ENCODE measurements at regions not wholly inside any gene's neighbourhood (a gene's known extent, or its start where the extent isn't known, plus 50 kb on each side); places are given as distances from the start of the nearest gene placed in this dataset.

- intact Hi-C loops (cut with DNase I; ENCODE audit: low total_unique reads), result no loop called here
- Histone ChIP-seq H3K9me3 (peaks cover 0 to 20% (median 4%) of the 10 kb centered on the region in 4 donors), H3K4me1 (no peaks in the 10 kb centered on the region), H3K27me3 (peaks cover 0 to 6% (median 0%) of the 10 kb centered on the region in 3 donors), H3K27ac (no peak overlapping the region), H3K4me3 (no peak overlapping the region), H3K36me3 (no peaks in the 10 kb centered on the region)
- TF ChIP-seq EP300 (IDR thresholded peaks at IDR 0.05), result no peak
- TF ChIP-seq POLR2A (IDR thresholded peaks at IDR 0.05), result no peak
- TF ChIP-seq POLR2AphosphoS5 (IDR thresholded peaks at IDR 0.05), result no peak
- TF ChIP-seq, protein P1, sequence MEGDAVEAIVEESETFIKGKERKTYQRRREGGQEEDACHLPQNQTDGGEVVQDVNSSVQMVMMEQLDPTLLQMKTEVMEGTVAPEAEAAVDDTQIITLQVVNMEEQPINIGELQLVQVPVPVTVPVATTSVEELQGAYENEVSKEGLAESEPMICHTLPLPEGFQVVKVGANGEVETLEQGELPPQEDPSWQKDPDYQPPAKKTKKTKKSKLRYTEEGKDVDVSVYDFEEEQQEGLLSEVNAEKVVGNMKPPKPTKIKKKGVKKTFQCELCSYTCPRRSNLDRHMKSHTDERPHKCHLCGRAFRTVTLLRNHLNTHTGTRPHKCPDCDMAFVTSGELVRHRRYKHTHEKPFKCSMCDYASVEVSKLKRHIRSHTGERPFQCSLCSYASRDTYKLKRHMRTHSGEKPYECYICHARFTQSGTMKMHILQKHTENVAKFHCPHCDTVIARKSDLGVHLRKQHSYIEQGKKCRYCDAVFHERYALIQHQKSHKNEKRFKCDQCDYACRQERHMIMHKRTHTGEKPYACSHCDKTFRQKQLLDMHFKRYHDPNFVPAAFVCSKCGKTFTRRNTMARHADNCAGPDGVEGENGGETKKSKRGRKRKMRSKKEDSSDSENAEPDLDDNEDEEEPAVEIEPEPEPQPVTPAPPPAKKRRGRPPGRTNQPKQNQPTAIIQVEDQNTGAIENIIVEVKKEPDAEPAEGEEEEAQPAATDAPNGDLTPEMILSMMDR (IDR thresholded peaks at IDR 0.05), result no peak
- WGBS, 5 donors, result 73 to 81% (median 74%) methylated on average over 2 of the region's 2 CpGs
- DNase-seq, result no peak
Measured at GRCh38 chr5:3784854-3785253, 189.2 kb downstream of the IRX1 start.

DNA sequence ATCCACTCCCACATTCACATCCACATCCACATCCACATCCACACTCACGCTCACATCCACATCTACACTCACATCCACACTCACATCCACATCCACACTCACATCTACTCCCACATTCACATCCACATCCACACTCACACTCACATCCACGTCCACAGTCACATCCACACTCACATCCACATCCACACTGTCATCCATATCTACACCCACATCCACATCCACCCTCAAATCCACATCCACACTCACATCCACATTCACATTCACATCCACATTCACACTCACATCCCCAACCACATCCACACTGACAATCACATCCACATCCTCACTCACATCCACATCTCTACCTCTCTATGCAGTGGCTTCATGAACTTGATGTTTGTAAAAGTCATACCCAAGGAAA is 190.5 kb downstream of the IRX1 start:
- 78 to 93% (median 82%) methylated on average over 2 of the region's 2 CpGs for WGBS, 5 donors
- Histone ChIP-seq H3K36me3 (no peaks in the 10 kb centered on the region), H3K4me1 (no peaks in the 10 kb centered on the region), H3K4me3 (no peak overlapping the region), H3K9me3 (peaks cover 0 to 13% (median 4%) of the 10 kb centered on the region in 4 donors), H3K27ac (no peak overlapping the region), H3K27me3 (peaks cover 0 to 10% (median 0%) of the 10 kb centered on the region in 3 donors)
- DNase-seq, result no peak
- intact Hi-C loops (cut with DNase I; ENCODE audit: low total_unique reads), result no loop called here
- TF ChIP-seq, protein P1 (IDR thresholded peaks at IDR 0.05), result no peak
- TF ChIP-seq POLR2AphosphoS5 (IDR thresholded peaks at IDR 0.05) (no peak), EP300 (IDR thresholded peaks at IDR 0.05) (no peak), POLR2A (IDR thresholded peaks at IDR 0.05) (no peak)

DNA sequence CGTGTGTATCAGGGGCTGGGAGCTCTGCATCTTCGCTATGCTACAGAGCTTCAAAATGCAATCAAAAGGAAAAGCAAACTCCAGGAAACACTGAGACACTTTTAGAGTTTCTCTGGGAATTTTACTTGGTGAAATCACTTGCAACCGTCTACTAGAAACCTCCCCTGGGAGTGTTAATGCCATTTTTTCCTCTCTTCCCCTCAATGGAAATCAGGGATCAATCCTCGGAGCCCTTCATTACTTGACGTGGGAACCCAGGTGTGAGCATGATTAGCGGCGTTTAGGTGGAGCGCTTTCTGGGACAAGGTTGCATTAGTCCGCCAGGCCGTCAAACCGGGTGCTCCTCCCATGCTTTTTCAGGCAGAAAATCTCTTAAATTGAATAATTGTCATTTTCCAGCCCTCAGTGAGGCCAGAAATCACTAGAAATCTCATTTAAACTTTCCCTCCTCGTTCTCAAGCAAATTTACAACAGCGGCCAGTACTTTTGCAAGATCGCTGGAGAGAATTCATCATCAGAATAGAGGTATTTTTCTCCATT is 191.3 kb downstream of the IRX1 start:
- H3K27ac ChIP-seq, result no peak overlapping the region
- intact Hi-C loops (cut with DNase I; ENCODE audit: low total_unique reads), result no loop called here
- no peaks in the 10 kb centered on the region for H3K4me1 ChIP-seq
- peaks cover 0 to 10% (median 0%) of the 10 kb centered on the region in 3 donors for H3K27me3 ChIP-seq
- H3K4me3 ChIP-seq, result no peak overlapping the region
- DNase-seq, result no peak
- H3K36me3 ChIP-seq, result no peaks in the 10 kb centered on the region
- WGBS, 5 donors, result 52 to 67% (median 56%) methylated on average over 14 of the region's 14 CpGs
- peaks cover 0 to 10% (median 3%) of the 10 kb centered on the region in 4 donors for H3K9me3 ChIP-seq
- TF ChIP-seq, protein P1 (IDR thresholded peaks at IDR 0.05), result no peak

GRCh38 chr5:3787604-3788003 is 192.0 kb downstream of the IRX1 start:
- no peaks in the 10 kb centered on the region for H3K36me3 ChIP-seq
- H3K27me3 ChIP-seq, result peaks cover 0 to 10% (median 0%) of the 10 kb centered on the region in 3 donors
- H3K4me1 ChIP-seq, result no peaks in the 10 kb centered on the region
- no peak for DNase-seq
- H3K4me3 ChIP-seq, result no peak overlapping the region
- peaks cover 0 to 10% (median 3%) of the 10 kb centered on the region in 4 donors for H3K9me3 ChIP-seq
- no peak overlapping the region for H3K27ac ChIP-seq
- 35 to 47% (median 40%) methylated on average over 10 of the region's 10 CpGs for WGBS, 5 donors
- intact Hi-C loops (cut with DNase I; ENCODE audit: low total_unique reads), result no loop called here
- TF ChIP-seq, protein P1 (IDR thresholded peaks at IDR 0.05), result no peak
- TF ChIP-seq POLR2AphosphoS5 (IDR thresholded peaks at IDR 0.05) (no peak), EP300 (IDR thresholded peaks at IDR 0.05) (no peak), POLR2A (IDR thresholded peaks at IDR 0.05) (no peak)
